Mesodermal cell (in vitro differentiated cells): ENCODE measurements at regions not wholly inside any gene's neighbourhood (a gene's known extent, or its start where the extent isn't known, plus 50 kb on each side); places are given as distances from the start of the nearest gene placed in this dataset.
"Not testable (repeated sequence)": the region's sequence is repeated elsewhere in the genome, so short reads cannot be mapped to it uniquely, and the experiment has no call there.

ENCODE experiments used
- H3K27ac ChIP-seq: 2 replicates; pipeline ENCODE4 v1.7.0; 2013; ENCODE audit warnings: mild to moderate bottlenecking, low read depth, low read length, moderate library complexity; ENCODE audit not compliant: severe bottlenecking
- H3K36me3 ChIP-seq: 2 replicates; pipeline ENCODE4 v1.7.1; 2013; ENCODE audit warnings: mild to moderate bottlenecking, low read length, moderate library complexity; ENCODE audit not compliant: control insufficient read depth, insufficient read depth
- H3K4me1 ChIP-seq: one replicate; pipeline ENCODE4 v1.7.1; 2013; ENCODE audit warnings: mild to moderate bottlenecking, low read length; ENCODE audit not compliant: insufficient read depth, control insufficient read depth, poor library complexity, severe bottlenecking
- H3K4me3 ChIP-seq: 2 replicates; pipeline ENCODE4 v1.7.0; 2013; ENCODE audit warnings: low read length, control low read depth, mild to moderate bottlenecking; ENCODE audit not compliant: insufficient read depth, poor library complexity, severe bottlenecking; ENCODE audit errors: extremely low read depth
- H3K9me3 ChIP-seq: 2 replicates; pipeline ENCODE4 v1.7.1; 2013; ENCODE audit warnings: mild to moderate bottlenecking, low read length, moderate library complexity; ENCODE audit not compliant: control insufficient read depth
- WGBS, 2 experiments: methylation state at CpG; one replicate each; pipeline ENCODE4 v1.1.5; 2013; ENCODE audit warnings: missing lambda C conversion rate in 2 of 2; ENCODE audit not compliant: insufficient coverage in 2 of 2; 5-methylcytosine and 5-hydroxymethylcytosine counted together

- WGBS, 2 experiments = no CpG with 5 or more reads among the region's 2 CpGs
- H3K27ac ChIP-seq = no peak overlapping the region
- no peaks in the 10 kb centered on the region for H3K4me1 ChIP-seq
- H3K9me3 ChIP-seq = no peaks in the 10 kb centered on the region
- no peaks in the 10 kb centered on the region for H3K36me3 ChIP-seq
- no peak overlapping the region for H3K4me3 ChIP-seq
These were observed 91.0 kb upstream of the PLAAT1 start for GRCh38 chr3:193149998-193150397.

GRCh38 chr3:193155044-193155781 lies 85.8 kb upstream of the PLAAT1 start:
- not testable (repeated sequence) for H3K4me1 ChIP-seq, H3K27ac ChIP-seq, H3K9me3 ChIP-seq, H3K36me3 ChIP-seq, H3K4me3 ChIP-seq
- WGBS, 2 experiments = 95 to 96% methylated on average over 2 to 3 of the region's 3 CpGs

GRCh38 chr3:193157051-193157450 lies 84.0 kb upstream of the PLAAT1 start:
- H3K27ac ChIP-seq = no peak overlapping the region
- H3K36me3 ChIP-seq = no peaks in the 10 kb centered on the region
- no peaks in the 10 kb centered on the region for H3K4me1 ChIP-seq
- H3K4me3 ChIP-seq = no peak overlapping the region
- WGBS, 2 experiments = 53 to 56% methylated on average over 3 of the region's 11 CpGs
- no peaks in the 10 kb centered on the region for H3K9me3 ChIP-seq

GRCh38 chr3:193165431-193166120 lies 75.4 kb upstream of the PLAAT1 start:
- no peaks in the 10 kb centered on the region for H3K4me1 ChIP-seq
- H3K9me3 ChIP-seq = no peaks in the 10 kb centered on the region
- no peaks in the 10 kb centered on the region for H3K36me3 ChIP-seq
- no peak overlapping the region for H3K27ac ChIP-seq
- WGBS, 2 experiments = no CpG with 5 or more reads among the region's 4 CpGs
- H3K4me3 ChIP-seq = no peak overlapping the region

GRCh38 chr3:193168931-193169330 lies 72.1 kb upstream of the PLAAT1 start:
- 40% methylated on average over 1 of the region's 3 CpGs; no CpG with 5 or more reads in 1 of the 2 experiments for WGBS, 2 experiments
- Histone ChIP-seq H3K36me3 (no peaks in the 10 kb centered on the region), H3K4me3 (no peak overlapping the region), H3K9me3 (no peaks in the 10 kb centered on the region), H3K4me1 (no peaks in the 10 kb centered on the region), H3K27ac (no peak overlapping the region)

GRCh38 chr3:193174140-193174539 lies 66.9 kb upstream of the PLAAT1 start:
- 86 to 100% methylated on average over 1 of the region's 1 CpG for WGBS, 2 experiments

GRCh38 chr3:193179332-193180012 lies 61.5 kb upstream of the PLAAT1 start:
- WGBS, 2 experiments = 80 to 89% methylated on average over 7 to 8 of the region's 8 CpGs
- not testable (repeated sequence) for H3K4me1 ChIP-seq, H3K36me3 ChIP-seq, H3K4me3 ChIP-seq, H3K9me3 ChIP-seq, H3K27ac ChIP-seq

More at GRCh38 chr3:193174140-193174539, 66.9 kb upstream of the PLAAT1 start:
- no peak overlapping the region for H3K27ac ChIP-seq
- H3K36me3 ChIP-seq = no peaks in the 10 kb centered on the region
- H3K4me1 ChIP-seq = no peaks in the 10 kb centered on the region
- no peak overlapping the region for H3K4me3 ChIP-seq
- no peaks in the 10 kb centered on the region for H3K9me3 ChIP-seq

- Histone ChIP-seq H3K4me1 (no peaks in the 10 kb centered on the region), H3K36me3 (no peaks in the 10 kb centered on the region), H3K9me3 (no peaks in the 10 kb centered on the region), H3K4me3 (no peak overlapping the region), H3K27ac (no peak overlapping the region)
- WGBS, 2 experiments = 83 to 86% methylated on average over 3 of the region's 6 CpGs
These were observed 53.8 kb upstream of the PLAAT1 start for GRCh38 chr3:193187070-193187722.

- WGBS, 2 experiments = 100% methylated on average over 1 of the region's 2 CpGs; no CpG with 5 or more reads in 1 of the 2 experiments
- no peaks in the 10 kb centered on the region for H3K9me3 ChIP-seq
- no peaks in the 10 kb centered on the region for H3K4me1 ChIP-seq
- H3K4me3 ChIP-seq = no peak overlapping the region
- H3K27ac ChIP-seq = no peak overlapping the region
- H3K36me3 ChIP-seq = no peaks in the 10 kb centered on the region
These were observed 50.8 kb upstream of the PLAAT1 start for GRCh38 chr3:193190146-193190786.
